HG02973 (cell line): ENCODE measurements at regions not wholly inside any gene's neighbourhood (a gene's known extent, or its start where the extent isn't known, plus 50 kb on each side); places are given as distances from the start of the nearest gene placed in this dataset.

Source experiments
- ATAC-seq: cut with Tn5 transposase; IDR thresholded peaks from one replicate; pipeline ENCODE4 v1.9.1; 2021; ENCODE audit warnings: moderate library complexity; ENCODE audit not compliant: unreplicated experiment

DNA sequence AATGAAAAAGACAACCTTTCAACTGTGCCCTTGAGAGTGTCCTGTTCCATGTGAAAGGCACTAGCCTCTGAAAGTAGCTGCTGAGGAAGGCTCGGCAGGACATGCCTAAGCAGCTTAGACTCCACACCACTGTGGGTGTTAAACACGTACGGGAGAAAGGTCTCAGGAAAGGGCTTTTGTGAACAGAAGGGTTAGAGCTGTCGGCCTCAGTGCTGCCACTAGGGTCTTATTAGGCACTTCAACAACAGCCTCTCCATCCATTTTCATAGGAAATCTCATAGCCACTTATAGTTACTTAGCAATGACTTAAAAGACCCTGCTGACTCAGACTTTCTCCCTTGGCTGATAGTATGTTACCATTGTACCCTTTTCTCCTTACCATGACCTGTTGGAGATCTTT is 662.8 kb downstream of the TBC1D32 start:
- ATAC-seq, result no peak

DNA sequence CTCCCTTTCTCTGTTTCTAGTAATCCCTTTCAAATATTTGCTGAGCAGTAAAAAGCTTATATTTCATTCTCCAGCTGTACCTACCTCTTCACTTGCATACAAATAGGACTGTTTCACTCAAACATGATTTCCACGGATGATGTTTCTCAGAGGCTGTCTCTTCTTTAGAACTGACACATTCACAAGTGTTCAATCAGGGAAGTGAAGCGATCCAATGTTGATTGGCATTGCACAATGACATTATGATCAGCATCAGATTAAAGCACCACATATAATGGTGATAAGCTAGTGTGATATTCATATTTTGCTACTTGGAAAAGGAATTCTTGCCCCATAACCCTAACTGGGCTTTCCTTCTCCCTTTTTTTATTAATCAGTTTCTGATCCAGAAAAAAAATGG is 681.8 kb downstream of the TBC1D32 start:
- no peak for ATAC-seq

DNA sequence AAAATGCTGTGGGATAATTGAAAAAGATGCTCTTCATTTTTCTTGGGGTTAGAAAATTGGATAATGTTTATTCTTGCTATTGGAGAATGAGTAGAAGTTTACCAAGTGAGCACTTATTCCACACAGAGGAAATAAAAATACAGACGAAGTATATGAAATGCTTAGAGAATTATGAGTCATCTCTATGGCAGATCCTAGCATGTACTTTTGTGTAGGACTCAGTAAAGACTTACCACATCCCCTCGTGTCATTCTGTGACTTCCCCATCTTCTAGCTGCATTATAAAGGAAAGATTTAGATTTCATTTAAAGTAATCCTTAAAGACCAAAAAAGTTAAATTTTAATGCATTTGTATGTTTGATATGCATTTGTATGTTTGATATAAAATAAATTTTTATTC is 685.6 kb downstream of the TBC1D32 start:
- no peak for ATAC-seq

DNA sequence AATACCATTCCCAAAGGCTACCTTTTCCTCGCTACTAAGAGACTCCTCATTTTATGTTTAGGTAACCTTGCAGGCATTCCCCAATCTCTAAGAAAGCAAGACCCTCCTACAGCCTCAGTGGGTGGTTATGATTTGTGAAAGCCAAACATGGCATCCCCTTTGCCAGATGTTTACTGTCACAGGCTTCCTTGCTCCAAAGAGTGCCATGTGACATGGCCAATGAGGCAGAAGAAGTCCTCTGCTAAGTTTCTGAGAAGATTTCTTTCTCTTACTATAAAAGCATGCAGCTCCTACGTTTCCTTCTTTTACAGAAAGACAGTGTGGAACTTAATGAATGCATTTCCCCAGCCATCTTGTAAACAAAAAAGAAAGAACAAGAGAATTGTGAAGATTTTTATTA is 688.2 kb downstream of the TBC1D32 start:
- ATAC-seq, result no peak

DNA sequence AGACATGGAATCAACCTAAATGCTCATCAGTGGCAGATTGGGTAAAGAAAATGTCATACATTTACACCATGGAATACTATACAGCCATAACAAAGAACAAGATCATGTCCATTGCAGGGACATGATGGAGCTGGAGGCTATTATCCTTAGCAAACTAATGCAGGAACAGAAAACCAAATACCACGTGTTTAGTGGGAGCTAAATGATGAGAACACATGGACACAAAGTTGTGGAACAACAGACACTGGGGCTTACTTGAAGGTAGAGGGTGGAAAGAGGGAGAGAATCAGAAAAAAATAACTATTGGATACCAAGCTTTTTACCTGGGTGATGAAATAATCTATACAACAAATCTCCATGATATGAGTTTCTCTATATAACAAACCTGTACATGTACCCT is 701.3 kb downstream of the TBC1D32 start:
- no peak for ATAC-seq

DNA sequence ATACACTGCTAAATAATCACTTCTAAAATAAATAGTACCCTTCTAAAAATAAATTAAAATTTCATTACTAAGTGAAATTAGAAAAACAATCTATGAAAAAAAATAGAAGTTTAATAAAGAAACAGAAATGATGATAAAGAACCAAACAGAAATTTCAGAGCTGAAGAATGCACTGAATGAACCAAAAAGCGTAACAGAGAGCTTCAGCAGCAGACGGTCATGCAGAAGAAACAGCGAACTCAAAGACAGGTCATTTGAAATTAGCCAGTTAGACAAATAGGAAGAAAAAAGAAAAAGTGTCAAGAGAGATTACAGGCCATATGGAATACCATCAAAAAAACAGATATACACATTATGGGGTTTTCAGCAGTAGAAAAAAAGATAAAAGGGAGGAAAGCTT is 706.7 kb downstream of the TBC1D32 start:
- no peak for ATAC-seq

DNA sequence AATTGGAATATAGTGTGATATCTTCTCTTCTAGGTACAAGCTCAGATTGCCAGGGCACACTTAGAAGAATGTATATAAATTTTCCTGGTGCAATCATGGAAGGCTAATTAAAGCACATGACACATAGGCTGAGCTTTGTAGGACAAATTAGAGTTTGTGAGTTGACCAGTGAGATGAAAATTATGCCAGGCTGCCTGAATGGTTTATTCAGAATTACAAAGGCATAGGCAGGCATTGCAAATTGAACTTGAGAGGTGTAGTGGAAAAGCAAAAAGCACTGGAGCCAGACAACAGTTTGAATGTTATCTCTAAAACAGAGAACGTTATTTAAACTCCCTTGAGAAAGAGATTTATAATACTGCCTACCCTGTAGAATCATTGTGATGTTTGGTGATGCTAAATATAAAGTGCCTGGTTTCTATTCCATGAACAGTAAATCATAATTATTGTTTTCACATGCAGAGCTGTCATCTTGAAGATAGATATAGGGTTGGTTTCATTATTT is 712.1 kb downstream of the TBC1D32 start:
- no peak for ATAC-seq

DNA sequence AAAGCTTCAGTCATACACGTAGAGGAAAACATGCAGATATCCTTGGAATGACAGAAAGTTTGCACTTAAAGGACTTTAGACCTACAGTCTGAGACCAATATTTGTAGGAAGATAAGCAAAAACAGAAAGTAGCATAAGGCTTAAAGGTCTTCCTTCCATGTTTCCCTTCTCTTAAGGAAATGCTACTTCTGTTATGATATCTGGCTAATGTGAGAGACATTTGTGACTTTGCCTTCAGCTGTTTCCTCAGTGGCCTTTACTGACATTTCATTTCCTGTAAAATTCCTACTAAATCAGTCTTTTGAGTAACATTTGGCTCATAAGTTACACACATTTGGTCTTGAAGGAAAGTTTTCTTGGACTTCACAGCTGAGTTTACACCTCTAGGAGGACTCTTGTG is 713.4 kb downstream of the TBC1D32 start:
- ATAC-seq, result no peak

DNA sequence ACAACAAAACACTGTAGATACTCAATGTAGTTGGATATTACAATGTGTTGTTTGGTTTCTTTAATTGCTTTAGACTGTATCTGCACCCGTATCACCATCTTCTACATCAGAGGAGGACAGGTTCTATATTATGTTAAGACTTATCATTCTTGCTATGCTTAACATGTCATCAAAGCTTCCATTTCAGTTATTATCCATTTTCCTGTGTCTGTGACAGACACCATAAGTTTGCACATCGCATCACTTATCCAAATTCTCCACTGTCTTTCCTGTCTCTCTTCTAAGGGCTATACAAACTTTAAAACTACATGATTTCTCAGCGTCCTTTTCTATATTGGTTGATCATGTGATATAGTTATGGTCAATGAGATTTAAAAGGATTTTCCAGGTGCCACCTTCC is 719.0 kb downstream of the TBC1D32 start:
- ATAC-seq, result no peak

DNA sequence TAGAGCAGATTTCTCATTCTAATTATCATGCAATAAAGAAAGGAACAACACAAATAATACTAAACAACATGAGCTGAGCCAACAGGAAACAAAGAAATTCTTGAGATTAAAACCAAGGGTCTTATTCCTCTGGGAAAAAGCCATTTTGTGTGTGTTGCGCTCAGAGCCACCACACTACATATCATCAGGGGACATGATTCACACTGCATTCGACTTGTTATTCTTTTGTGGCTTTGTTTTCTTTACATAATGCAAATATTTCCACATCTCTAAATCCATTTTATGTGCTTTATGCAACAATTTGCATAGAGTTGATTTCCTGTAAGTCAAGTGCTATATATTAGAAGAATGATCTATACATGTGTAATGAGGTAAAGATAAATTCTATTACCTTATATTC is 719.6 kb downstream of the TBC1D32 start:
- no peak for ATAC-seq

DNA sequence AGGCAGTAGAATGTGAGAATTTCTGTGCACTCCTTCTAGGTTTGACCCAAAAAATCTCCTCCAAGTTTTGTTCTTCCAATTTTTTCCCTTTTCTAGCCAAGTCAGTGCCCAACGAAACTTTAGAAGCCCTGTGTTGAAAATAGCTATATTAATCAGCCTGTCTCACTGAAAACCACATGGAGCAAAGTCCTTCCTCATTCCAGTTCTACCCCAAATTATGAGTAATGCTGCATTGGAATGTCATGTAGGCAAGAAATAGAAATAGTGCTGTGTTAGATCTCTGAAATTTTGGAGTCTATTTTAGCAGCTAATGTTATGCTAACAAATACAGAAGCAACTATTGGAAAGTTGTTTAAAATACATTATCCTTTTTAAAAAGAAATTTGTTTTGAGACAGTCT is 725.5 kb downstream of the TBC1D32 start:
- ATAC-seq, result no peak

DNA sequence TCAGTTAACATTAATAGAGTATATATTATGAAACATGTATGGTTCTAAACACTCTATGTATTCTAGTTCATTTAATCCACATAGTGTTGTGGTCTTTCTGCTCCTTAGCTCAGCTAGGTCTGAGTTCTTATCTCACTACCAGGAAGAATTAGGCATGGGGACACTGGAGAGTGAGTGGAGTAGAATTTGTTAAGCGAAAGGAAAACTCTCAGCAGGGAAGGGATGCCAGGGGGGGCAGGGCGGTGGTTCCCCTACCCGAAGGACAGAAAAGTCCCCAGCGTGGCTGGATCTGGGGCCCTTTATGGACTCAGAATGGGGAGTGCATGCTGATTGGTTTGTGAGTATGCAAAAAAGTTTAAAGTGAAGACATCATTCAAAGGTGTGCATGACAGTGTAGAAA is 727.5 kb downstream of the TBC1D32 start:
- no peak for ATAC-seq

DNA sequence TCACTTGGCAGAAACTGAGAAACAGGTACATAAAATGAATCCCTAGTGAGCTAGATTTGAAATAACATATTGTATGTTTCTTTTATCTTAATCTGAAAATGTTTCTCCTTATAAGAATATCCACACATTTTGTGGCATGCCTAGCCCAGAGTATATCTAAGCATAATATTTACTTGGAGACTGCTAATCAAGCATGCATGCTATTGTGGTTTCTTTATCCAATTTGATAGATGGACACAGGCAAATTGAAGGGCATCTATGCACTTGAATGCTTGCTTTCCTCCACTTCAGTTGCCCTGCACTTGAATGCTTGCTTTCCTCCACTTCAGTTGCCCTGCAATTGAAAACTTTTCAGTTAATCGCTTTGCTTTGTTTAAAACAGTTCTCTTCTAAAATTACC is 729.8 kb downstream of the TBC1D32 start:
- no peak for ATAC-seq

DNA sequence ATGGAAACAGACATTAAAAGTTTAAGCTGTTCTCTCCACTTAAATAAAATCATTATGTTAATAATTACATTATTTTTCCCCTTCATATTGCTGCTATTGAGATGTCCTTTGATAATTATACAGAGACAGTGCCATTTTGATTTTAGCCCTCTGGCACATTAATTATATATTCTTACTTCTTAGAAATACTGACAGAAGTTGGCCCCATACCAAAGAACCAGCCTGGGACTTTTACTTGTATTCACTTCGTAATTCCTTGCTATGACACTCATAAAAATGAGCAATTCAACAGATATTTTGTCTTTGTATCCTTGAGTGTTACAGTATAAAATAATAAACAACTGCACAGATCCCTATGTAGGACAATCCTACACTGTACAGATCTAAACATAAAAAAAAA is 743.7 kb downstream of the TBC1D32 start:
- no peak for ATAC-seq

DNA sequence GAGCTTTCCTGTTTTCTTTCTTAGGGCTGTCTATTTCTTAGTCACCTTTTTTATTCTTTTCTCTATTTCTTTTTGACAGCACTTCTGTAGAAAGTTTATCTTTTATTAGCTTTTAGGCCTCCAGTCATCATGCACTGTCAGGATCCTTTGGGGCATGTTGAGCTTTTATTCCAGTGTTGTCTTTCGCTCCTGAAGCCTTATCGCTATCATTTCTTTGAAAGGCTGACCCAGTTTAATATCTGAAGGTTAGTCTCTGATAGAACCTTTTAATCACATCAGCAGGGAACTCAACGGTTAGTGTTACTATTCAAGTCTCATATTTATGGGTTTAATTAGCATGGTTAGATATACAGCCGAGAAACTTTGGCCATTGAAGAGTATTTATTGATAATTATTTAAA is 745.9 kb downstream of the TBC1D32 start:
- no peak for ATAC-seq

DNA sequence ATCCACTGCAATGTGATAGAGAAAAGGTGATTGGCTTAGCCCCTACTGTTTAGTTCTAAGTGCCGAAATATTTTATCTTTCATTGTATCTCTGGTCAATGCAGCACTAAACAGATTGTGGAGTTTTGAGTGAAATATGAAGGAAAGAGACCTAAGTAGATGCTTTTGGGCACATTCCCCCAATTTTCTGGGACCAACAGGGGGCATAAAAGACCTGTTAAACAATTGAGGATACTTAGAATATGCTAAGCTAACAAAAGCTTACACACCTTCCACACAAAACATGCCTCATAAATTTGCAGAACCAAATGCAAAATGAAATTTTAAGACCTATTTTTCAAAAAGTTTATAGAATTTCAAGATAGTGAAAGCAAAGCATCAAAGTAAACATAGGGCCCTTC is 746.9 kb downstream of the TBC1D32 start:
- ATAC-seq, result no peak

DNA sequence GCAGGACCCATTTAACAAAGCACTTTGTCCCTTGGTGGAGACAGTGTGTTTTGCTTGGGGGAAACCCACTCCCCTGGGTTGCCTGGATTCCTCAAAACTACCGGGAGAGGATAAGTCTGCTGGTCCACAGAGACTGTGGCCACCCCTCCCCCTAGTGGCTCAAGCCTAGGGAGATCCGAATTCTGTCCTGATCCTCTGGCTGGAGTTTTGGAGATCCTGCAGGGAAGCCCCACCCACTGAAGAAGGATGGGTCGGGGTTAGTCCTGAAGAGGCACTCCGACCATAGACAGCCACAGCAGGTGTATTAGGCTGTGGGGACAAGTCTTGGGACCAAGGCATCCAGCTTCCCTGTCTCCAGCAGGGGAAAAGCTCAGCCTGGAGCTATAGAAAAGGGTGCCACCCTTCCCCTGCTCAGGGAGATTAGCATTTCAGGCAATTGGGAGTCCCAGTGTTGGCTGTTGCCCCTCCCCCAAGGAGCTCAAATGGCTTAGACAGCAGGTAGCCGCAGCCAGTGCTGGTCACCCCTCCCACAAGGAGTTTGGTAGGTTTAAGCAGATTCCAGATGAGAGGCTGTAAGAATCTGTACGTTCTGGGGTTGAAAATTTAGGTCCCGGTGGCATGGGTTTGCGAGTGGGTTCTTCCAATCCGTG is 750.0 kb downstream of the TBC1D32 start:
- ATAC-seq, result no peak

DNA sequence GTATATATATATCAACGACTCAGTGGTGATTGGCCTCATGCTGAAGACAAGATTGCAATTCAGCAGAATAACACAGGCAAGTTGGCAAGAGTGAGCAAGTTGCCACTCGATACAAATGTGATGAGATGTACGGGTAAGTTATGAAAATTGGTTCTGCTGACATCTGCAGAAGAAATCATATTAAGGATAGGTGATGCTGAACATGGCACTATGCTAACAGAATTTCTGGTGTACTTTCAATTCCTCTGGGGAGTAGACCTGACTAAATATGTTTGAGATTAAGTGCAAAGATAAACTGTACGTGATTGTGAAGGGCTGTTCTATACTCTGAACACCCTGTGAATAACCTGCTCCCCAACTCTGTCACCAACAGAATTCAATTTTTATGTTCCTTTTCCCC is 758.2 kb downstream of the TBC1D32 start:
- no peak for ATAC-seq

DNA sequence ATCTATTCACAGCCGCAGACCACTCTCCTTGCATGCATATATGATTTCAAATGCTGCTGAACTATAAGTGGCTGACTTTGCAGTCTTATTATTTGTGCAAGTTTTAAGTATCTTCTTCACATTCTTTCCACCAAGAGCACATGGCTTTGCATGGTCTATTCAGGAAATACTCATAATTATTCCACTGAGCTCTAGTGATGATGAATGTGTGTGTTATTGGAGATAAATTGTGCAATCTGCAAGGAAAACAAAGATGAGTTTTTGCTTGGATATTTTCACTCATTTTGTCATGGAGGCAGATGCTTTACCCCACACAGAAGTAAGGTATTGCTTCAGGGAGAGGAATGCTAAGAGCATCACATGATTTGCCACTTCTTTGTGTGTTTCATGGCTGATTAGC is 764.6 kb downstream of the TBC1D32 start:
- no peak for ATAC-seq

DNA sequence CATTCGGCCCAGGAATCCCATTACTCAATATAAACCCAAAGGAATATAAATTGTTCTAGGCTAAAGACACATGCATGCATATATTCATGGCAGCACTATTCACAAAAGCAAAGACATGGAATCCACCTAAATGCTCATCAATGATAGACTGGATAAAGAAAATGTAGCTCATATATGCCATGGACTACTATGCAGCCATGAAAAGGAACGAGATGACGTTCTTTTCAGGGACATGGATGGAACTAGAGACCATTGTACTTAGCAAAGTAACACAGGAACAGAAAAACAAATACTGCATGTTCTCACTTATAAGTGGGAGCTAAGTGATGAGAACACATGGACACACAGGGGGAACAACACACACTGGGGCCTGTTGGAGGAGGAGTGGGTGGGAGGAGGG is 769.5 kb downstream of the TBC1D32 start:
- ATAC-seq, result no peak

DNA sequence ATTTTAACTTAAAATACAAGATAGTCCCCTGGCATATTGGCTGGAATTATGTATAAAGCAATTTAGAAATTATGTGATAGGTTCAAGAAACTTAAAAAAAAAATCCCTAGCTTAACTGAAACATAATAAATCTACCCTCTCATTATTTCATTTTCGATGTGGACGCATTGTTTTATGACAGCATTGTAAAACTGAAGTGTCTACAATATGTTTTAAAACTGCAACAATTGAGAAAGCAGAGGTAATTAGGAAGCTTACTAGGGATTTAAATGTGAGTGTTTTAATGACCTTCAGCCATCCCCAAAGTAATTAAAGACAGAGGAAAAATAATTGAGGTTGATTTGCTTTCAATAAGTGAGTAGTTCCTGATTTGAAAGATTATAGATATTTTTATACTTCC is 776.0 kb downstream of the TBC1D32 start:
- no peak for ATAC-seq

DNA sequence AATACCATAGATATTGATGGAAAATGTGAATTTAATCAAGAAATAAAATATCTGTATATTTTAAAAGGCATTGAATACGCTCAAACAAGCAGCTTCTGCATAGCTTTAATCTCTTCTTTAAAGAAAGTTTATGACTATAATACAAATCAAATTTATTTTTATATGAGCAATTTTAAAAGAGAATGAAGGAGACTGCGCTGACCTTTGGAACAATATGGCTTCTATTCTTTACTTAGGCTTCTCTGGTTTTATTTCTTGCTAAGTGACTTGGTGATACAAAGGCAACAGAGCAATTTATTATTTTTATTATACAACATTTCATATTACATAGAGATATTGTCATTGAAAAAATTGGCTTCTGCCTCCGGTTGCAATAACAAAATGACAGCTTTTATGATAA is 776.7 kb downstream of the TBC1D32 start:
- ATAC-seq, result no peak

DNA sequence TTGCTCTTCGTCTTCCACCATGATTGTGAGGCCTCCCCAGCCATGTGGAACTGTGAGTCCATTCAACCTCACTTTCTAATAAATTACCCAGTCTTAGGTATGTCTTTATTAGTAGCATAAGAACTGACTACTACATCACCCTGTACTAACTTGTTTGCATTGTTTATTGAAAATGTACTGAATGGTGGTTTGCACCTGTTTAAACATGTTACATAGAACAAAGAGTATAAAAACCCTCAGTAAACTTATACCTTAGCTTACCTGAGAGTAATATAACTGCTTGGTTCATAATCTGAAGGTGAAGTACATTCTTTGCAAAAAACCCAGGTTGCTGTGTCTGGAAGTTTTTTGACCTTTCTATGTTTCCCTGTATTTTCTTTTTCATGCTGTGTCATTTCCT is 777.8 kb downstream of the TBC1D32 start:
- ATAC-seq, result no peak
